Fibroblast of skin of abdomen (primary cell): ENCODE measurements at regions not wholly inside any gene's neighbourhood (a gene's known extent, or its start where the extent isn't known, plus 50 kb on each side); places are given as distances from the start of the nearest gene placed in this dataset.

Experiments
- DNase-seq: peaks from one replicate; pipeline ENCODE4 v3.0.0-alpha.2; 2013

DNA sequence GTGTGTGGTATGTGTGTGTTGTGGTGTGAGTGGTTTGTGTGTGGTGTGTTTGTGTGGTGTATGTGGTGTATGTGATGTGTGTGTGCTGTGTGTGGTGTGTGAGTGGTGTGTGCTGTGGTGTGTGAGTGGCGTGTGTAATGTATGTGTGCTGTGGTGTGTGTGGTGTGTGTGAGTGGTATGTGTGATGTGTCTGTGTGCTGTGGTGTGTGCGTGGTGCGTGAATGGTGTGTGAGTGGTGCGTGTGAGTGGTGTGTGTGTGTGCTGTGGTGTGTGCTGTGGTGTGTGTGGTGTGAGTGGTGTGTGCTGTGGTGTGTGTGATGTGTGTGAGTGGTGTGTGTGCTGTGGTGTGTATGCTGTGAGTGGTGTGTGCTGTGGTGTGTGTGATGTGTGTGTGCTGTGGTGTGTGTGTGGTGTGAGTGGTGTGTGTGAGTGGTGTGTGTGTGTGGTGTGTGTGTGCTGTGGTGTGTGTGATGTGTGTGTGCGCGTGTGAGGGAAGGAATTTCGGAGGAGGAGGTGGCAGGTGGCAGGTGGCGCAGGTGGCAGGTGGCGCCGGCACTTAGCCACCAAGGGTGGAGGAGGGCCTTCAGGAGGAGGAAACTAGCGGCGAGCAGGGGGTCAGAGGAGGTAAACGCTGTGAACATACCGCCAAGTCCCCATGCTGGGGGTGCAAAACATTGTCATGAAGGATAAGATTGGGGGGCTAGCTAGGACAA is 191.8 kb downstream of the MELK start:
- DNase-seq: no peak

DNA sequence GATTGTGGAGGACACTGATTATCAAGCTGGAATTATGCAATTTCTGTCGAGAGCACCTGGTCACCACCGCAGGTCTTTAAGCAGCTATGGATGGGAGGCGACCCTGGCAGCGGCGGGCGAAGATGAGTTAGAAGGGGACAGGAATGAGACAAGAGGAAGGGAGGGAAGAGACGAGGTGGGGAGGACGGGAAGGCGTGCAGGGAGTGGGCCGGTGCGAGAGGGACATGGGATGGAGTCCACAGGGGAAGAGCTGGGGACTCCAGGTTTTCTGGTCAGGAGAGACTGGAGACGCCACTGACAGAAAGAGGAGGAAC is 192.3 kb downstream of the MELK start:
- no peak for DNase-seq

DNA sequence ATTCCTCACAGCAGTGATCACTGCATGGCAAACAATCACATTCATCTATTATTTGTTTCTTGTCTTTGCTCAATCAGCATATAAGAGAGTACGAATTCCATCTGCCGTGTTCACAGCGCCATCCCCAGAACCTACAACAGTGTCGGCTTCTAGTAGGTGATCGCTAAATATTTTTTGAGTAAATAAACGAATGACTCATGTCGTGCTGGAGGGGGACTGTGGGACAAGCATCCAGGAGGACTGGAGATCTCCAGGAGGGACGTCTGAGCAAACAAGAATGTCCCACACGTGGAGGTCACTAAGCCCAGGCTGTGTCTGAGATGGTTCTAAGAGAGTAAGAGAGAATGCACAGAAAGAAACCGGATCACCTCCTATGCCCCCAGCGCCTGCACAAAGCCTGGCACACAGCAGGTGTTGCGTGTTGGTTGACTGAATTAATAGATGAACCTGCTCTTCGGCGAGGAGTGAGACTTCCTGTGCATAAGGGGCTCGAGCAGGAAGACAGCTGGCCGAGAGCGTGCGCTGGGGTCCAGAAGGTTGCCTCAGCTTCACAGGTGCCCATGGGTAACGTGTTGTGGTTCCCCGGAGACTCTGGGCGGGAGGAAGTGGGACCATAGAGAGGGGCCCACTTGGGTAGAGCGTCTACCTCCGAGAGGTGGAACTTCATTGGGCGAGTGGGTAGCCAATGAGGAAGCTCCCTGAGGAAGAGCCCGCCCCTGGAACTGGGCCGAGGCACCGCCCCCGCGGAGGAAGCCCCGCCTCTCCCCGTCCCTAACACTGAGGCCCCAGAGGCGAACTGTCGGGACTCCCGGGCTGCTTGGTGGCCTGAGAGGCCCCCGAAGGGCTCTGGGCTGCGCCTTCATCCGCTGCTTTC is 193.0 kb downstream of the MELK start:
- DNase-seq: peak; percentile 37

DNA sequence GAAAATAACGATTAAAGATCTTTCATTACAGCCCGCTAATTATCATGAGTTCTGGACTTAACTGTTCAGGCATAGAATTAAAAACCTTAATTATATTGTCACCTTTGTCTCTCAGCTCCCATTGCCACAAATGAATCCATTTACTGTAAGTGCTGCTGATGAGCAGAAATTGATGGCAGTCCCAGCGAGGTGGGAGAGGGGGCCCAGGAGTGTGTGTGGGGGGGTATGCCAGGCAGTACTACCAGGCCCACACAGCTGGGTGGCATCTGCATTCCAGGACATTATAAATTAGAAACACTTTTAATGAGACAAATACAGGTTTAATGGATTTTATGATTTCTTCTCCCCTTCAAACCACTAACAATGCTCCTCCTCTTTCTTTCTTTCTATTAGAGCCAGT is 196.0 kb downstream of the MELK start:
- no peak for DNase-seq

DNA sequence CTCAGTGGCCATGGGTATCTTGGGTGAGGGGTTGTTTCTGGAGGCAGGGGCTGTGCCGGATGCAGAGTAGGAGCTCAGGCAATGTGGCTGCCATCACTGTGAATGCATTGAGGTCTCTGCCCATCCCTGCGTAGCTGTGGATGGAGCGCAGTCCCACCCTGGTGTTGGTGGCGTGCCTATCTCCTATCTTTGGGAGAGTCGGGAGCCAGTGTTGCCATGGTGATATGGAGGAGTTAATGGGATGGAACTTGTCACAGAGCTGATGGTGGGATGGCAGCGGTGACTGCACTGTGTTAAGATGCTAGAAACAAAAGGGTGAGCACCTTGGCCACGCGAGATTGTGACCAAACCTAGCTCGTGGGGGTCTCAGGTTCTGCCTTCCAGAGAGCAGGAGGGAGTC is 197.3 kb downstream of the MELK start:
- DNase-seq: no peak

DNA sequence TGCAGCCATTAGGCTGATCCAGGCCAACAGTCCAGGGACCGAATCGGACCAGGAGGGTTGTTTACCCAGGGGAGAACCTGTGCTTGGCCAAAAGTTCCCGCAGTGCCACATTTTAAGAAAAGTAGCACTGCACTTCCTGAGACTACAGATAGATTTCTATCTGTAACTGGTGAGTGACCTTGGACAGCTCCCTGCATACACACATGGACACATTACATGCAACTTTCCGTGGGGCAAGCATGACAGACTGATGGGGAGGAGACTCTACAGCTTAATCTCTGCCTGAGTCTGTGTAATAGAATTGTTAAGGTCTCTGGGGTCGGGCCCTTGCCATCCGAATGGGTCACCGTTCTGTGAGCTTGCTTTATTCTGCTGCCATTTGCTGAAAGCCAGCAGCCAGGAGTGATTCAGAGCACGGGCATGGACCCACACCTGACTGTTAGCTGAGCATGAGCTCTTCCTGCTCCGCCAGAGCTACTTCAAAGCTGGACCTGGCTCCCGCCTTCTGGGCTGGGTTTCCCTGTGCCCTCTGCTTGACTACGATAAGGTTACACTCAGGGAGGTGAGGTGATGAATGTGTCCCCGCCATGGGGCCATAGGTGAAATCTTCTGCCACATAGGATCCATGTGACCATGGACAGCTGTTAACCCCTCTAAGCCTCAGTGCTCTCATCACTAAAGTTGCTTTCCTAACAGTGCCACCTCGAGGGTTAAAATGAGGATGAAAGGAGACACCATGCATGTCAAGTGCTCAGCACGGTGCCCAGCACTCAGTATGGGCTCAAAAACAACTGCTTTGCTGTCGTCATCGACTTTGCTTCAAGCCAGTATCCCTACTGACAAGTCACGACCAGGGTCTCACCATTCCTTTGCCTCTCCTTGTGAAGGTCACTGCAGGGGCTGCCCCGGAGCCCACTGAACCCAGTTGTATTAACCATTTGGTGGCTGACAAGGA is 200.0 kb downstream of the MELK start:
- DNase-seq: peak; percentile 23

DNA sequence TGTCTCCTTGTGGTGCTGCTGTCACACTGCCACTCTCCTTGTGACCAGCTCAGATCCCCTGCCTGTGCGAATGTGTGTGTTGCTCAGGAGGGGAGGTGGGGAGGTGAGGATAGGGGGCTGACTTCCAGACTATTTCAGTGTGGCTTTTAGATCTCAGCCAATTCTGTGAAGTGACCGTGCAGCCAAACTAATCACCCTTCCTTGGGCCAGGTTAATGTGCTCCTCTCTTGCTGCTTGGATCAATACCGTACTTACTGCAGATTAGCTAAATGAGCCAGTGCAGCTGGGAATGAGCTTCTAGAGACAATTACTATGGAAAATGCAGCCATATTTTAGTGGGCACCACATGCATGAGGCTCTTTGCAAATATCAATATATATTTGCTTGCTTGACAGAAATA is 206.0 kb downstream of the MELK start:
- no peak for DNase-seq

DNA sequence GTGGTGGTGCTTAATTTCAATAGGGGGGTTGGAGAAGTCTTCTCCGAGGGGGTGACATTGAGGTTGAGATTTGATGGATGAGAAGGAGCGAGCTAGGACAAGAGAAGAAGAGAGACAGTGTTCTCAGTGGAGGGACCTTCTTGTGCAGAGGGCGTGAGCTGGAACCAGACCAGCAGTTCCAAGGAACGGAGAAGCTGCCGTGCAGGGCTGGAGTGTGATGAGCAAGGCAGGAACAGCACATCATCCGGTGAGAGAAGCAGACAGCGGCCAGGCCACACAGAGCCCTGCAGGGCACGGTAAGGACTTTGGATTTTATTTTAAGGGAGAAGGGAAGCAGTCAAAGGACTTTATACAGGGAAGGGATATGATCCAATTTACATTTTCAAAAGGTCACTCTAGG is 206.9 kb downstream of the MELK start:
- DNase-seq: no peak

DNA sequence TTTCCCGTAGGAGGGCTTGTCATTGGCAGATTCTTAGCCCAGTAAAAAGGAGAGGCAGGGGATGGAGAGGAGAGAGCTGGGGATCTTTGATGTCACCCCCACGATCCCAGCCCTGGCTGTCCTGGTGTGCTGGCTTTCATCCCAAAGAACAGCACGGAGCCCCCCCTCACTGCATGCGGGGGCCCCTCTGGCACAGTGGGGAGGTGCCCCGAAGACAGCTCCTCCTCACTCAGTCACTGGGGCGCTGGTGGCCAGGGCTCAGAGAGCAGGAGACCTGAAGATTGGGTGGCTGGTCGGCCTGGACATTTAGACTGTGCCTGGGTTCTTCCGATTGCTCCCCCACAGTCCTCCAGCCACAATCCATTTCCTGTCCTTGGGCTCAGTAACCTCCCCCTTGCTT is 207.5 kb downstream of the MELK start:
- DNase-seq: no peak

DNA sequence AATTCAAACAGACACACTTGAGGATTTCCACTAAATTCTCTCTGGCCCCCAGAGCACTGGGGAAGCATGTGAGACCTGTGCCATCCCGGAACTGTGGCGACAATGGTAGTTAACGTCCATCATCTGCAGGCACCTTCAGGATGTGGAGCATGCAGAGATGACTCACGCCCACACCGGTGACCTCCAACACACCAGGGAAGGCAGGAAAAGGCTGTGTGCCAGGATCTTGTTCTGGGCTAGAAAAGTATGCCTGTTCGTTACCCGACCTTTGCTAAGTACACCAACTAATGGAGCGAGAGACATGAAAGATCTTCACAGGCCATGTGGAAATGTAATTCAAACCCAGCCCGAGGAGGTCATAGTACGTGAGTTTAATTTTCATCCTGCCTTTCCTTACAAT is 208.8 kb downstream of the MELK start:
- no peak for DNase-seq
